Endothelial cell (in vitro differentiated cells): ENCODE measurements at regions not wholly inside any gene's neighbourhood (a gene's known extent, or its start where the extent isn't known, plus 50 kb on each side); places are given as distances from the start of the nearest gene placed in this dataset.
A peak's percentile ranks its signal among the peaks of the same experiment; 100 is the strongest.

Experiments used
- DNase-seq: peaks from one replicate; pipeline ENCODE4 v3.0.0; 2021; ENCODE audit warnings: low spot score
- H3K27ac Mint-ChIP-seq: one replicate; pipeline ENCODE4 v1.8.0; 2021; ENCODE audit warnings: mixed read lengths, inconsistent platforms; ENCODE audit not compliant: unreplicated experiment
- H3K27me3 Mint-ChIP-seq: one replicate; pipeline ENCODE4 v1.8.0; 2021; ENCODE audit warnings: mild to moderate bottlenecking, moderate library complexity, mixed read lengths, inconsistent platforms; ENCODE audit not compliant: unreplicated experiment
- H3K36me3 Mint-ChIP-seq: one replicate; pipeline ENCODE4 v1.8.0; 2021; ENCODE audit warnings: mild to moderate bottlenecking, low read depth, mixed read lengths, inconsistent platforms; ENCODE audit not compliant: unreplicated experiment
- H3K4me1 Mint-ChIP-seq: one replicate; pipeline ENCODE4 v1.8.0; 2021; ENCODE audit warnings: mild to moderate bottlenecking, mixed read lengths, inconsistent platforms; ENCODE audit not compliant: unreplicated experiment
- H3K4me3 Mint-ChIP-seq: one replicate; pipeline ENCODE4 v1.8.0; 2021; ENCODE audit warnings: mild to moderate bottlenecking, mixed read lengths, inconsistent platforms; ENCODE audit not compliant: unreplicated experiment
- H3K9me3 Mint-ChIP-seq: one replicate; pipeline ENCODE4 v1.8.0; 2021; ENCODE audit warnings: mixed read lengths, inconsistent platforms; ENCODE audit not compliant: unreplicated experiment
- TF ChIP-seq, protein P1 (sequence below): fragments of 200-600 bp; sonication (generic); IDR thresholded peaks from one replicate; pipeline ENCODE4 v1.5.0; 2021; ENCODE audit warnings: antibody characterized with exemption; ENCODE audit not compliant: unreplicated experiment

DNA sequence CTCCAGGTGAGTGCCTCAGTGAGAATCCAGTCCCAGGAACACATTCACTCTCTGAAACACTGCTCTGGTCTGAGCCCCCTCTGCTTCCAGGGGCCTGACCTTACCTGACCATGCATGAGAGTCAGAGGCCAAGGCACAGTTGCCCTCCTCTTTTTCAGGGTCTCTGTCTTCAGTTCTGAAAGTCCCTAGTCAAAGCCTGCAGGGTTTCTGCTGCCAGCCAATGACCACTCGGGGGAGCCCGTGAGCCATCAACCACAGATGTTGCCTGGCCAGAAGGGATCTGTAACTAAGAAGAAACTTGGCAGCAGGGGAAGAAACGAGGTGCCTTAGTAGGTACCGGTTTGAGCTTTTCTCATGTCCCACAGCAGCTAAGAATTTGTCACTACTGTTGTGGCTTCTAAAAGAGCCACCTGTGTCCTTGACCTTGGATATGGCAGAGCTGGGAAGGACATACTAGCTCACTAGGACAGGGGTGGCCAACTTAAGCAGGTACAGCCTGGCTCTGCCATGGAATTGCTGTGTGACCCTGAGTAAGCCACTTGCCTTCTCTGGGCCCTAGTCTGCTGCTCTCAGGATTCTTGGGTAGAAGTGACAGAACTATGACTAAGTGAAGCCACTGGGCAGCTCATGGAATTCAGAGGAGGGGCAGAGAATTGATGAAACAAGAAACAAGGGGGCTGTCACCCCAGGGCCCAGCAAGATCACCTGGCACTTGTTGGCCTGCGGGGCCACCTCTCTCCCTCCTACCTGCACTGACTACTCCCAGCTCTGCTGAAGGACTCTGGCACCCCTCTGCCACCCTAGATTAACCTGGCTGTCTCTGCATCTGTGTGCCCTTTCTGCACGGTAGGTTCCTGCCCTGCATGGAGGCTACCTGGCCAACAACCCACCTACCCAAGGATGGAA, 83.8 kb upstream of the GPR26 start:
- DNase-seq: peak; percentile 93
- no peak overlapping the region for H3K27ac Mint-ChIP-seq
- H3K27me3 Mint-ChIP-seq: peaks cover 6% of the 10 kb centered on the region
- no peaks in the 10 kb centered on the region for H3K9me3 Mint-ChIP-seq
- H3K36me3 Mint-ChIP-seq: no peaks in the 10 kb centered on the region
- no peak overlapping the region for H3K4me3 Mint-ChIP-seq
- TF ChIP-seq, protein P1, sequence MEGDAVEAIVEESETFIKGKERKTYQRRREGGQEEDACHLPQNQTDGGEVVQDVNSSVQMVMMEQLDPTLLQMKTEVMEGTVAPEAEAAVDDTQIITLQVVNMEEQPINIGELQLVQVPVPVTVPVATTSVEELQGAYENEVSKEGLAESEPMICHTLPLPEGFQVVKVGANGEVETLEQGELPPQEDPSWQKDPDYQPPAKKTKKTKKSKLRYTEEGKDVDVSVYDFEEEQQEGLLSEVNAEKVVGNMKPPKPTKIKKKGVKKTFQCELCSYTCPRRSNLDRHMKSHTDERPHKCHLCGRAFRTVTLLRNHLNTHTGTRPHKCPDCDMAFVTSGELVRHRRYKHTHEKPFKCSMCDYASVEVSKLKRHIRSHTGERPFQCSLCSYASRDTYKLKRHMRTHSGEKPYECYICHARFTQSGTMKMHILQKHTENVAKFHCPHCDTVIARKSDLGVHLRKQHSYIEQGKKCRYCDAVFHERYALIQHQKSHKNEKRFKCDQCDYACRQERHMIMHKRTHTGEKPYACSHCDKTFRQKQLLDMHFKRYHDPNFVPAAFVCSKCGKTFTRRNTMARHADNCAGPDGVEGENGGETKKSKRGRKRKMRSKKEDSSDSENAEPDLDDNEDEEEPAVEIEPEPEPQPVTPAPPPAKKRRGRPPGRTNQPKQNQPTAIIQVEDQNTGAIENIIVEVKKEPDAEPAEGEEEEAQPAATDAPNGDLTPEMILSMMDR: peak; percentile 74
- peaks cover 3% of the 10 kb centered on the region for H3K4me1 Mint-ChIP-seq

DNA sequence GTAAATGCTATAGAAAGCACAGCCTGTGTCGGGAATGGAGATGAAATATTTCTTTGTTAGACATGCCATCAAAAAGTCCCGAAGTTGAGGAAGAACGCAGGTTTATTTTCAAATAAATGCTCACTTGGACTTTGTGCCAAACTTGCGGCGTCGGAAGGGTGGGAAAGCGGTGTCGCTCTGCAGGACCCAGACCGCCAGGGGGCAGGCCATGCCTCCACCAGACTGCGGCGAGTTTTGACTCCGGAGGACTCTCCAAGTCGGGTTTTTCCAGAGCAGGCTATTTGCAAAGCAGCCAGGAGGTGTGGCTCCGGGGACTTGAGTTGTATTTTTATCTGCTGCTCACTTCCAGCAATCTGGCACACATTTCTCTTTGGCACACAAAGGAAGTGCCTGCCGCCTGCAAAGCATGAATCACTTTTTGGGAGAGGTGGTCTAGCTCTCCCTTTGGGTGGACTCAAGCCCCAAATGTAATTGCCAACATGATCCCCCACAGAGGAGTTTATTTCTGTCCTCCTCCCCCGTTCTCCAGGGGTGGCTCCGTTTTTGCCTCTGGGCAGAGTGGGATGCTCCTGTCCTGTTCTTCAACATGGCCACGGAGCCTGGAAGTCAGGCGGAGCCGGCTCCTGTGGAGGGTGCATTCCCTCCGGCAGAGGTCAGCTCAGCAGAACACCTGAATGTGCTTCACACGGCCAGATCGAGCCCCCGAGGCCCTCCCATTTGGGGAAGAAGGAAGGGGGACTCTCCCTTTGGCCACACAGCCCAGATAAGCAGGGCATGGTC, 82.3 kb upstream of the GPR26 start:
- H3K4me3 Mint-ChIP-seq: no peak overlapping the region
- peaks cover 6% of the 10 kb centered on the region for H3K27me3 Mint-ChIP-seq
- H3K36me3 Mint-ChIP-seq: no peaks in the 10 kb centered on the region

DNA sequence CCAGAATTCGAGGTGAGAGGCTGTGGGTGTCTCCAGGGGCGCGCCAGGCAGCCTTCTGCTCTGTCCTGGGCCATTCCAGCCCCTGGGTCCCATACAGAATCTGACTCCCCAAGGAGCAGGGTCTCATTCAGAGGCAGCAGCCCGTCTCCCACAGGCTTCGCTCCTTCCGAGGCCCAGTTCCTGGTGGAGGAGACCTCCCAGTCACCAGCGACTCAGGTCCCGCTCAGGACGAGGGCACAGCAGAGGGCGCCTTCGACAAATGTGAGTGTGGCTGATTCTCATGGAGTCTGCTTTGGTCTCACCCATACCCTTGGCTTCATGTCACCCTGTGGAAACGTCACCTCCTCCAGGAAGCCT, 81.8 kb upstream of the GPR26 start:
- H3K4me3 Mint-ChIP-seq: no peak overlapping the region
- no peak overlapping the region for H3K27ac Mint-ChIP-seq
- no peaks in the 10 kb centered on the region for H3K36me3 Mint-ChIP-seq
- H3K4me1 Mint-ChIP-seq: peaks cover 7% of the 10 kb centered on the region
- no peaks in the 10 kb centered on the region for H3K9me3 Mint-ChIP-seq
- H3K27me3 Mint-ChIP-seq: peaks cover 6% of the 10 kb centered on the region
- TF ChIP-seq, protein P1: no peak
- no peak for DNase-seq

More for the DNA sequence above, 82.3 kb upstream of the GPR26 start:
- TF ChIP-seq, protein P1: peak; percentile 95
- peak; percentile 90 for DNase-seq
- Mint-ChIP-seq H3K9me3 (no peaks in the 10 kb centered on the region), H3K4me1 (peaks cover 7% of the 10 kb centered on the region), H3K27ac (no peak overlapping the region)

DNA sequence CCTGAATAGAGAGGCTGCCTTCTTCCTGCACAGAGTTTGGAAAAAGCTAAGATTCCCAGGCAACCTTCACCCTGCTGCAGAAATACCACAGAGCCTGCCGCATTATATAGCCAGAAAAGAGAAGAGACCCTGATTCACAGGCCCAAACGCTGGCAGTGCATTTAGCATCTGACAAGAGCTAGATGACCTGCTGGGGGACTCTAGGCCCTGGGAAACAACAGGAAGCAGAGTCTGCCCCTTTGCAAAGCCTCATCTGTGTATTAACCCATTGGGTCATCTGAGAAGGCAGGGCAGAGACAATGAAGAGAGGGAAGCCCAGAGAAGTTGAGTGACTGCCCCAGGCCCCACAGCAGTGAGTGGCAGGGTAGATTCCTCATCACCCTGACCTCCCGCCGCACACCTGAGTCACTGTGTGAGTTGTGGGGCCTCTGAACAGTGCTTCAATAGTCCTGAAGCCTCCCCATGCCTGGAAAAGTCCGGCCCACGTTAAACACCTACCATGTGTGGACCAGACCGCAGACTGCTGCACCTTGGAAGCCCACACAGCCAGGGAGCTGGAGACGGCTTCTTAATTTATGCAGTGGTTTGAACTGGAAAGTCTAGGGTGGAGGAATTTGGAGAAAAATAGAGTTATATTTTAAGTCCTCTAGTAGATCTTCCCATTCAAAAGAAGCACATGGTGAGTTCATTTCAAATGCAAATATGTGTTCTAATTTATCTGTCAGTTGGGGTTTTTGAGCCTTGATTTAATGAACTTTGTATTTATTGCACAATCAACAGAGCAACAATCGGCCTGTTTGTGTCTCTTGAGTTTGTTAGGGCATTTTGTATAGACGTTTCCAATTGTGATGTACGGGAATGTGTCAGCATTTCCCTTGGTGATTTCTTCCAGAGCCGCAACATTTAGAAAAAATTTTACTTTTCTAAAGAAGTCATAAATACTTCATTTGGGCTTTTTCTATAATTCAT, 80.4 kb upstream of the GPR26 start:
- Mint-ChIP-seq H3K27me3 (peaks cover 2% of the 10 kb centered on the region), H3K4me1 (peaks cover 7% of the 10 kb centered on the region), H3K9me3 (no peaks in the 10 kb centered on the region), H3K4me3 (no peak overlapping the region), H3K27ac (no peak overlapping the region), H3K36me3 (no peaks in the 10 kb centered on the region)
- TF ChIP-seq, protein P1: no peak
- no peak for DNase-seq
